ENCODE measurements at regions not wholly inside any gene's neighbourhood (a gene's known extent, or its start where the extent isn't known, plus 50 kb on each side); places are given as distances from the start of the nearest gene placed in this dataset.

GRCh38 chr4:133621628-133622027 is 472.5 kb downstream of the PCDH10 start:
- intact Hi-C loops (cut with micrococcal nuclease) (no loop called here), dilution Hi-C loops (cut with MboI; ENCODE audit: extremely low pct_ligation_motif_present, low sequenced_read_pairs) (no loop called here)
- H3K36me3 ChIP-seq (ENCODE audit: control insufficient read depth in 2 of 2, extremely low read depth in 1 of 2, insufficient read depth in 2 of 2, low read length in 2 of 2): no peaks in the 10 kb centered on the region
- no peaks in the 10 kb centered on the region for H4K20me1 ChIP-seq (replicated peaks; ENCODE audit: control insufficient read depth, extremely low read depth, insufficient read depth, low read length)
- TF ChIP-seq JUN (IDR thresholded peaks at IDR 0.05; ENCODE audit: borderline replicate concordance, insufficient read depth, insufficient read length, low read depth) (no peak), MAX (IDR thresholded peaks at IDR 0.05; ENCODE audit: insufficient read depth, insufficient read length) (no peak), CTCF (IDR thresholded peaks at IDR 0.05; ENCODE audit: extremely low read depth in 1 of 2, insufficient read depth in 1 of 2, low read depth in 1 of 2, low read length in 2 of 2) (no peak), FOS (IDR thresholded peaks at IDR 0.05; ENCODE audit: borderline replicate concordance, insufficient read depth, low read length) (no peak), GATA2 (IDR thresholded peaks at IDR 0.05; ENCODE audit: insufficient read depth, insufficient read length, low read depth, low read length) (no peak), EZH2 (IDR thresholded peaks at IDR 0.05; ENCODE audit: borderline replicate concordance, low read depth, low read length, severe bottlenecking) (no peak), MYC (IDR thresholded peaks at IDR 0.05; ENCODE audit: low read depth, low read length) (no peak), POLR2A (IDR thresholded peaks at IDR 0.05; ENCODE audit: low read depth, low read length) (no peak)
- H2AFZ ChIP-seq (ENCODE audit: low read depth, low read length): no peak overlapping the region
- no peak overlapping the region for H3K27ac ChIP-seq (ENCODE audit: insufficient read depth, low read depth, low read length)
- no peak overlapping the region for H3K4me2 ChIP-seq (ENCODE audit: insufficient read depth, low read length)
- no peaks in the 10 kb centered on the region for H3K4me1 ChIP-seq (ENCODE audit: control insufficient read depth, extremely low read depth, insufficient read depth, low read length)
- ChIA-PET CTCF (interaction anchor here (0.9 kb wide), 1 partner anchor 16 kb away, joined by 3 read pairs; no protein-coding TSS in a partner anchor), POLR2A (no interaction called here)
- H3K27me3 ChIP-seq (ENCODE audit: control insufficient read depth in 2 of 2, insufficient read depth in 2 of 2, low read length in 2 of 2): no peaks in the 10 kb centered on the region
- FAIRE-seq (no peak), DNase-seq (ENCODE audit: low read depth, low spot score) (no peak)
- no TSS peak for BruUV-seq (replicated peaks)
- H3K9me1 ChIP-seq (replicated peaks; ENCODE audit: control insufficient read depth, extremely low read depth, insufficient read depth, low read length): no peaks in the 10 kb centered on the region
- H3K9ac ChIP-seq (replicated peaks; ENCODE audit: extremely low read depth, insufficient read depth, low read length): no peak overlapping the region
- H3K9me3 ChIP-seq (replicated peaks; ENCODE audit: control insufficient read depth, insufficient read depth, low read length): no peaks in the 10 kb centered on the region
- H3K79me2 ChIP-seq (ENCODE audit: control insufficient read depth, insufficient read depth, low read length): no peaks in the 10 kb centered on the region
- H3K4me3 ChIP-seq (replicated peaks in 1 of 3; ENCODE audit: insufficient read depth in 1 of 3, low read depth in 1 of 3, low read length in 3 of 3): no peak overlapping the region
